ENCODE measurements at regions not wholly inside any gene's neighbourhood (a gene's known extent, or its start where the extent isn't known, plus 50 kb on each side); places are given as distances from the start of the nearest gene placed in this dataset.
"Not testable (repeated sequence)": the region's sequence is repeated elsewhere in the genome, so short reads cannot be mapped to it uniquely, and the experiment has no call there.

DNA sequence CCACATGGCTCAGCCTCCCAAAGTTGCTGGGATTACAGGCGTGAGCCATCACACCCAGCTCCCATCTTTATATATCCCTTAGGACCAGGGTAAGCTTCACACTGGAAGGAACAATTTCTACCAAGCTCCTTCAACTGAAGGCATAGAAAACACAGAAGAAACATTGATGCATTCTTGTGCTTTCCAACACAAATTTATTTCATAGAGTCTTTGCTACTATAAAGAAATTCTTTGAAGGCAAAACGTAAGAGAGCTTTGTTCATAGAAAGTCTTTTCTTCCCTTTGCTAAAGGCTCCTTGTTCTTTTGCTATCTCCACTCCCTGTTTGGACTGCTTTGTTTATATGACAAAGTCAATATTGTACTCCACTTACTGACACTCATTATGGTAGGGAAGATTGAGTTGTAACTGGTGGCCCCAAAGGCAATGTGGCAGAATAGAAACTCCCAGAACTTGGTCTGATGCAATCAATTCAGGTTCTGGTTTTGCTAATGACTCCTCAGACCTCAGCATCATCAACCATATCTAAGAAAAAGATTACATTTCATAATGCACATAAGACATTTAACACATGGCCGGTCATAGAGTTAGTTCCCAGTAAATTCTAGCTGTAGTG, 97.4 kb upstream of the CLINT1 start:
- DNase-seq, result no peak

DNA sequence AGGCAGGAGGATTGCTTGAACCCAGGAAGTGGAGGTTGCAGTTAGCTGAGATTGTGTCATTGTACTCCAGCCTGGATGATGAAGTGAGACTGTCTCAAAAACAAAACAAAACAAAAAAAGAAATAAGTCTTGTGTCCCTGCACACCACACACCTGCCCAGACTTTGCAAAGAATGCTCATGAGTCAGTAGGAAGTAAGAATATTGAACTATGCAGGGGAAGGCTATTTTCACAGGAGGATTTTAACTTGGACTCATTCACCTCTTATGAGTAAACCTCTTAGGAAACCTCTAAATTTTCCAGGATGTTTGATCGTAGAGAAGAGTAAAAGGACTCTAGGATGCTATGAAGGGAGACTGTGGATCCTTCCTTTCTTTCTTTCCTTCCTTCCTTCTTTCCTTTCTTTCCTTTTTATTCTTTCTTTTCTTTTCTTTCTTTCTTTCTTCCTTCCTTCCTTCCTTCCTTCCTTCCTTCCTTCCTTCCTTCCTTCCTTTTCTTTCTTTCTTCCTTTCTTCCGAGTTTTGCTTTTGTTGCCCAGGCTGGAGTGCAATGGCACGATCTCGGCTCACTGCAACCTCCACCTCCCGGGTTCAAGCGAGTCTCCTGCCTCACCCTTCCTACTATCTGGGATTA, 96.7 kb upstream of the CLINT1 start:
- DNase-seq, result no peak

DNA sequence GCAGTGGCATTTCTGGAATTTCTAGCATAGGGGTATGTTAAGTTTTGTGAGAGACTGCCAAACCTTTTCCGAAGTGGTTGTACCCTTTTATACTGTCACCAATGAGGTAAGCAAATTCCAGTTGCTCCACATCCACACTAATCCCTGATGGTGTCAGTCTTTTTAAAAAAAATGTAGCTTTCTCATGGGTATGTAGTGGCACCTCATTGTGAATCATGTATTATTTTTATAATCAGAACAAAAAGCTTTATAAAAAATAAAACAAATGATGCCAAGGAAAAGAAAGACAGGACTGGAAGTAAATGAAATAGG, 93.4 kb upstream of the CLINT1 start:
- no peak for DNase-seq

DNA sequence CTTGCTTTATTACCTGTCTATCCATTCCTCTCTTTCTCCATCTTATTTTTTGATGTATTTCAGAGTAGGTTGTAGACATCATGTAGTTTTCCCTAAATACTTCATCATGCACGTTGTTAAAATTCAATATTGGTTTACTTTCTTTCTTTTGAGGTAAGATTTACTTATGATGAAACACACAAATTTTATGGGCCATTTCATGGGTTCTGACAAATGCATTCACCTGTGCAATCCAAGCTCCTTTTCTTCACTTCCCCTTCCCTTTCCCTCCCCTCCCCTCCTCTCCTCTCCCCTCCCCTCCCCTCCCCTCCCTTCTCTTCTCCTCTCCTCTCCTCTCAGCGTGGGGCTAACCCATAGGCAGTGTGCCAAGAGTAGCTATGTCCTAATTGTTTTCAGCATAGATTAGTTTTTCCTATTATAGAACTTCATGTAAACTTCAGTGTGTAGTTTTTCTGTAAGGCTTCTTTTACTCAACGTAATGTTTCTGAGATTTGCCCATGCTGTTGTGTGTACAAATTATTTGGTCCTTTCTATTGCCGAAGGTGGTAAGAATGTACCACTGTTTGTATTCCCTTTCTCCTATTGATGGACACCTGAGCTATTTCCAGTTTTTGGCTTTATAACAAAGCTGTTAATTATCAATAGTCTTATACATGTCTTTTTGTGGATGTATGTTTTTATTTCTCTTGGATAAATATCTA, 92.9 kb upstream of the CLINT1 start:
- no peak for DNase-seq

DNA sequence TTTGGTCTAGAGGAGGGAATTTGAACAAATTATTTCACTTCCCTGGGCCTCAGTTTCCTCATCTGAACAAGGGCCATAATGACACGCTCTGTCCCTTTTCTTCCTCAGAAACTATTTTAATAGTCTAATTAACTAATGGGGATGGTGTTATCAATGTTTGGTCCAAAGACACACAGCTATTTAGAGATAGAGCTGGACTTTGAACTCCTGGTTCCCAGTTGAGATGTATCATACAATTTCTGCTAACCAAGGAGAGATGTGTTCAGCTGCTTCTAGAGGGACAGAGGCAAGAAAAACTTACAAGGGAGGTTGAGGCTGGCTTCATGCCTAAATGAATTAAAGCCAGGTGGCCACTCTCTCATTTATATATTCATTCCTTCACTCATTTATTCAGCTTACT, 90.6 kb upstream of the CLINT1 start:
- DNase-seq, result no peak

DNA sequence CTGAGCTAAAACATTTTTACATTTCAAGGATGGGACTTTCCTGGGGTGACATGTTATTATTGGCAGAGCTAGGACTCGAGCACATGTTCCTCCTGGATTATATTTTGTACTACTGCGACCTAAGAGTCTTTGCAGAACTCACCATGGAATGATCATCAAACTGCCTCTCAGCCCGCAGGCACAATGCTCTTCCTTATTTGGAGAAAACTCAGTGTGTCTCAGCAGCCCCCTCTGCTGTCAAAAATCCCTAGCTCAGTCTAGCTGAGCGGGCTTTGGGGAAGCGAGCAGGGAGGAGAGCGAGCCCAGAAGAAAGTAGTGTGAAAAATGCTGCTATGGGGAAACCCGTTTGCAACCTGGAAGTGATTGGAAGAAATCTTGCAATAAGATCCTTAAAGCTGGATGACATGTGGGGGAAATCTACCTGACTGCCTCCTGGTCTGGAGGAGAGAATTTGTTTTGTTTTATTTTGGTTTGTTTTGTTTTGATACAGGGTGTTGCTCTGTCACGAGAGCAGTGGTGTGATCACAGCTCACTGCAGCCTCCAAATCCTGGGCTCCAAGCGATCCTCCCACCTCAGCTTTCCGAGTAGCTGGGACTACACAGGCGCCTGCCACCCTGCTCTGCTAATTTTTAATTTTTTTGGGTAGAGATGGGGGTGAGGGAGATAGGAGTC, 89.9 kb upstream of the CLINT1 start:
- peak; percentile 91 for DNase-seq

DNA sequence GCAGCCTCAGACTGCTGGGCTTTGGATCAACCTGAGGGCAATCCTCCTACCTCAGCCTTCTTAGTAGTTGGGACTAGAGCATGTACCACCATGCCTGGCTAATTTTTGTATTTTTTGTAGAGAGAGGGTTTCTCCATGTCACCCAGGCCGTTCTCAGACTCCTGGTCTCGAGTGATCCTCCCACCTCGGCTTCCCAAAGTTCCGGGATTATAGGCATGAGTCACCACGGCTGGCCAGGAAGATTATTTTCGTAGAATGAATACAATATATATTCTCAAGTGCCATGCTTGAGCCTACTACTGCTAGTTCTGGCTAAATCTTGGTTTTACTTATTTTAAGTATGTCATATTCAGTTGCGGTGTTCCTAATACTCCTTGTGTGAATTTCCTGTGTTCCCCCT, 88.2 kb upstream of the CLINT1 start:
- DNase-seq, result no peak

DNA sequence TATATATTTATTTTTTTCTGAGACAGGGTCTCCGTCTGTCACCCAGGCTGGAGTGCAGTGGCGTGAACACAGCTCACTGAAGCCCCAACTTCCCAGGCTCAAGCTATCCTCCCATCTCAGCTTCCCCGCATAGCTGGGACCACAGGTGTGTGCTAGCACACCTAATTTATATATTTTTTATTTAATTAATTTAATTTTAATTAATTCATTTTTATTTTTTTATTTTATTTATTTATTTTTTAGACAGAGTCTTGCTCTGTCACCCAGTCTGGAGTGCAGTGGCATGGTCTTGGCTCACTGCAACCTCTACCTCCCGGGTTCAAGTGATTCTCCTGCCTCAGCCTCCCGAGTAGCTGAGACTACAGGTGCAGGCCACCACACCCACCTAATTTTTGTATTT, 86.9 kb upstream of the CLINT1 start:
- not testable (repeated sequence) for DNase-seq

DNA sequence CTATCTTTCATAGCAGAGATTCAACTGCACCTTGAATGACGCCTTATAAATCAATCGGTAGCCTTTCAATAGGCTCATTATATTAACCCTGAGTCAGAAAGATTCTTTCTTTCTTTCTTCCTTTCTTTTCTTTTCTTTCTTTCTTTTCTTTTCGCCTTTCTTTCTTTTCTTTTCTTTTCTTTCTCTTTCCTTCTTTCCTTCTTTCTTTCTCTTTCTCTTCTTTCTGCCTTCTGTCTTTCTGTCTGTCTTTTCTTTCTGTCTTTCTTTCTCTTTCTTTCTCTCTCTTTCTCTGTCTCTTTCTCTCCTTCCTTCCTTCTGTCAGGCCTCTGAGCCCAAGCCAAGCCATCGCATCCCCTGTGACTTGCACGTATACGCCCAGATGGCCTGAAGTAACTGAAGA, 86.0 kb upstream of the CLINT1 start:
- DNase-seq, result no peak

DNA sequence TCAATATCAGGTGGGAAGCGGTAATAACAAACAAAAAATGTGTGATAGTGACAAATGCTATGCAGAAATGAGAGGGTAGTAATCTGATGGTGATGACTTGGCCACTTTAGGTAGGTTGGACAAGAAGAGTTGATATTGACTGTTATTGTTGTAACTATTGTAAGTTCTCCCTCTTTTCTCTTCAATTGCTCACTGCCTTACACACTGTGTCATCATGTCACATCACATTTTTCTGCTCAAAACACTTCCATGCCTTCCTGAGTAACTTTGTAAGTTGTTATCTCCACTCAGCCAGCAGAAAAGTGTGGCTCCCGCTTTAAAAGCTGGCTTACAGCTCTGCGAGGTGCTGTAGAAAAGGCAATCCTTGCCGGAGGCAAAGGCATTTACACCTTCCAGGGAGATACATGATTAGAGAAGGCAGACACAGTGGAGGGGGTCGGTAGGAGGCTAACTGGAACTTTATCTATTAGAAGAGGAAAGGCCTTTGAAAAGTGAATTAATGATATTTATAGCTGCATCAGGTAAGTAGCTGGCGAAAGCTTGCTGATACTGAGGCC, 85.2 kb upstream of the CLINT1 start:
- DNase-seq, result no peak

DNA sequence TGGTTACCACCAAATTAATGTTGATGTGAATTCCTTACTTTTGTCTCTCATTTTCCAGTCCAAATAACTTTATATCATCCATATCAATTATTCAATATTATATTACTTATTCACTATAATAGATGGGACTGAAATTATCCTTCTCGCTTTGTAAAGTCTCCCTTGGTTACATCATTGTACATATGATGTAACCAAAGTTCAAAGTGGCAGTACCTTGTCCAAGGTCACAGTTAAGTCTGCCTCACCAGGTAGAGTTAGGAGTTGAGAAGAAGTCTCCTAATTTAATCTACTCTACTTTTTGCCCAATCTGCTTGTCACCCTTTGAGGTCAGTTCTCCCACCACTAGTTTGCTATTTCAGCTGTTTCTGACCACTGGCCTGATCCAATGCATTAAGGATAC, 83.7 kb upstream of the CLINT1 start:
- DNase-seq, result no peak

DNA sequence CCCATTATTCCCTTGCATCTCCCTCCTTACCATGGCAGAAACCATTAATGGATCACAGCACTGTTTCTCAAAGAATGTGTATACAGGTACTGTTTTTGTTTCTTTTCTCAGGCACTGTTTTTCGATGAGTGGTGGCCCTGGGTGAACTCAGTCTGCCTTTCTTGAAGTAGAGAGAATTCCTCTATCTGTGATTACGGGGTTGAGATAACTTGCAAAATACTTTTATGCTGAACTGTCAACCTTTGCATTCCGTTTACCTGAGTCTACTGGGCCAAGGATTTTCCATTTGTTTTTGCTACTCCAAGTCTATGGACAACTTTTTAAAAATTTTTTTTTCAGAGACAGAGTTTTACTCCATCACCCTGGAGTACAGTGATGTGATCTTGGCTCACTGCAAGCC, 82.7 kb upstream of the CLINT1 start:
- no peak for DNase-seq

DNA sequence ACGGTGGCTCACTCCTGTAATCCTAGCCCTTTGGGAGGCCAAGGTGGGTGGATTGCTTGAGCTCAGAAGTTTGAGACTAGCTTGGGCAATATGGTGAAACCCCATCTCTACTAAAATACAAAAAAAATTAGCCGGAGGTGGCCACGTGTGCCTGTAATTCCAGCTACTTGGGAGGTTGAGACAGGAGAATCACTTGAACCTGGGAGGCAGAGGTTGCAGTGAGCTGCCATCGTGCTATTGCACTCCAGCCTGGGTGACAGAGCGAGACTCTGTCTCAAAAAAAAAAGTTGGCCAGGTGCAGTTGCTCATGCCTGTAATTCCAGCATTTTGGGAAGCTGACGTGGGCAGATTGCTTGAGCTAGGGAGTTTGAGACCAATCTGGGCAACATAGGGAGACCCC, 79.2 kb upstream of the CLINT1 start:
- not testable (repeated sequence) for DNase-seq

DNA sequence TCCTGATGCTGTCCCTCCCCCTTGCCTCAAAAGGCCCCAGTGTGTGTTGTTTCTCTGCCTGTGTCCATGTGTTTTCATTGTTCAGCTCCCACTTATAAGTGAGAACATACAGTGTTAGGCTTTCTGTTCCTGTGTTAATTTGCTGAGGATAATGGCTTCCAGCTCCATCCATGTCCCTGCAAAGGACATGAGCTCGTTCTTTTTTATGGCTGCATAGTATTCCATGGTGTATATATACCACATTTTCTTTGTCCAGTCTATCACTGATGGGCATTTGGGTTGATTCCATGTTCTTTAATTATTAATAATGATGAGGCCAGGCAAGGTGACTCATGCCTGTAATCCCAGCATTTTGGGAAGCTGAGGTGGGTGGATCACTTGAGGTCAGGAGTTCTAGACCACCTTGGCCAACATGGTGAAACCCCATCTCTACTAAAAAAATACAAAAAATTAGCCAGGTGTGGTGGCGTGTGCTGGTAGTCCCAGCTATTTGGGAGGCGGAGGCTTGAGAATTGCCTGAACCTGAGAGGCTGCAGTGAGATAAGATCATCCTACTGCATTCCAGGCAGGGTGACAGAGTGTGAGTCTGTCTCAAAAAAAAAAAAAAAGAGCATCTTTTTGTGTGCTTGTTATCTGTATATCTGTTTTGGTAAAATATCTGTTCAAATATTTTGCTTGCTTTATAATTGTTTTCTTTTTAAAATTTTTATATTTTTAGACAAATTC, 78.0 kb upstream of the CLINT1 start:
- not testable (repeated sequence) for DNase-seq

DNA sequence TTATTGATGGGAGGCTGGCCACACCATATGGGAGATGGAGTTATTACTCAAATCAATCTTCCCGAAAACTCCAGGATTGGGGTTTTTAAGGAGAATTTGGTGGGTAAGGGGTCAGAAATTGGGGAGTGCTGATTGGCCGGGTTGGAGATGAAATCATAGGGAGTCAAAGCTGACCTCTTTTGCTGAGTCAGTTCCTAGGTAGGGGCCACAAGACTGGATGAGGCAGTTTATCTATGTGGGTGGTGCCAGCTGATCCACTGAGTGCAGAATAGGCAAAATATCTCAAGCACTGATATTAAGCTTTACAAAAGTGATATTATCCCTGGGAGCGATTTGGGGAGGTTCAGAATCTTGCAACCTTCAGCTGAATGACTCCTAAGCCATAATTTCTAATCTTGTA, 75.7 kb upstream of the CLINT1 start:
- DNase-seq, result no peak

DNA sequence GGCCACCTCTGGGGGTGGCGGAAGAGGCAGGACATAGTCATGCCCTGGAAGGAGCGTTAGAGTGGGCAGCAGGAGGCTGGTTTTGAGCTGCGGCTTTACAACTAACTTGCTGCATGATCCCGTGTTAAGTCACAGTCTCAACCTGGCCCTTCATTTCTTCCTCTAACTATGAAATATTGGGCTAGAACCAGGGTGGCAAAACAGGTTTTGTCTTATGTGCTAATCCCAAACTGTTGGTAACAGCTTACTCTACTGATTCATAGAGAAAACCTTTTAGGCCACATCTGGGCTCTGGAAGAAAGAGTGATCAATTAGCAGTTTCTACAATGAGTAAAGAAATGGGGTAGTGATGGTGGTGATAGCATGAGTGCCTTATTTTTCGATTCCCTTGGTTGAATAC, 74.1 kb upstream of the CLINT1 start:
- no peak for DNase-seq

DNA sequence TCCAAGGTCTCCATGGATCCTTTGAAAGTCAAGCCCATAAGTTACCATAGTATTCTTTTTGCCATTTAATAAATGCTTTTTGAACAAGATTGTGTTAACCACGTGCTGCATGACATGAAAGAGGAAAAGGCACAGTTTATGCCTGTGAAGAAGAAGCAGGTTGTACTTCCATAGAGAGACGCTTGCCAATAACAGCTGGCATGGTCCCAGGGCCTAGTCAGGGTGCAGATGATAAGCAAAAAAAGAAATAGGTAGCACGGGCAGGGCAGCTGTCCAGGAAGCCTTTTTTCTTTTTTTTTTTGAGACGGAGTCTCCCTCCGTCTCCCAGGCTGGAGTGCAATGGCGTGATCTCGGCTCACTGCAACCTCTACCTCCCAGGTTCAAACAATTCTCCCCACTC, 71.8 kb upstream of the CLINT1 start:
- DNase-seq, result no peak

DNA sequence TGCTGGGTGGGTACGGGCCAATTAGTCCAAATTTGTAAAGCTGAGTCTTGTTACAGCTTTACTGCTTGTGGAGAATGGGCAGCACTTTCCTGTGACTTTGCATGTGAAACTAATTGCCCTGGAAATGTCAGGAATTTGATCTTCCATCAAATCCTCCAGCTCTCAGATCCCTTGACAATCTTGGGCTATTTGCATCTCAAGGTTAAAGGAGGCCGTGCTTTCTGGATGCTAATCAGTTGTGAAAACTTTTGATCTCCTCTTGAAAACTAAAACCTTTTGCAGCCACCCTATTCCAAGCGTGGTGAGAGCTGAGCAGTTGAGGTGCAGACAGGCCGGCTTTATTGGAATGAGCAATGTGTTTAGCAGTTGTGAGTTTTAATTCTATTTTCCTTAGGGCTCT, 68.0 kb upstream of the CLINT1 start:
- DNase-seq, result no peak

DNA sequence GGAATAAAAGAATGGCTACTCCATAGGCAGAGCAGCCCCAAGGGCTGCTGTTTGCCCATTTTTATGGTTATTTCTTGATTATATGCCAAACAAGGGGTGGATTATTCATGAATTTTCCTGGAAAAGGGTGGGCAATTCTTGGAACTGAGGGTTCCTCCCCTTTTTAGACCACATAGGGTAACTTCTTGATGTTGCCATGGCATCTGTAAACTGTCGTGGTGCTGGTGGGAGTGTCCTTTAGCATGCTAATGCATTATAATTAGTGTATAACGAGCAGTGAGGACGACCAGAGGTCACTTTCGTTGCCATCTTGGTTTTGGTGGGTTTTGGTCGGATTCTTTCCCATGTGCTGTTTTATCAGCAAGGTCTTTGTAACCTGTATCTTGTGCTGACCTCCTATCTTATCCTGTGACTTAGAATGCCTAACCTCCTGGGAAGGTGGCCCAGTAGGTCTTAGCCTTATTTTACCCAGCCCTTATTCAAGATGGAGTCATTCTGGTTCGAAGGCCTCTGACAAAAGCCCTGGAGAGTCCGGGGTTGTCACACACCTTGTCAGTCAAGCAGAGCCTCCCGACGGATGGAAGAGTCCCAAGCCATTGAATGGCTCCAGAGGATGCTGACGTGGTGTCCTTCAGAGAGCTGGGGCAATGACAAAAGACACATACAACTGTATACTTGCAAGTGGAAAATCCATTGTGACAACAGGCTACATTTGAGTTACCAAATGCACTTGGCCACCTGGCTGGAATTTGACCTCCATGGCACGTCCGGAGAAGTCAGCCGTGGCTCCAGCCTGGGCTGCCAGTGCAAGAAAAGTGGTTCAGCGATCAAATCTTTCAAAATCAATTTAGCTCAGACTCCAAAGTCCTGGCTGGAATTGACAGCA, 67.1 kb upstream of the CLINT1 start:
- DNase-seq, result no peak

DNA sequence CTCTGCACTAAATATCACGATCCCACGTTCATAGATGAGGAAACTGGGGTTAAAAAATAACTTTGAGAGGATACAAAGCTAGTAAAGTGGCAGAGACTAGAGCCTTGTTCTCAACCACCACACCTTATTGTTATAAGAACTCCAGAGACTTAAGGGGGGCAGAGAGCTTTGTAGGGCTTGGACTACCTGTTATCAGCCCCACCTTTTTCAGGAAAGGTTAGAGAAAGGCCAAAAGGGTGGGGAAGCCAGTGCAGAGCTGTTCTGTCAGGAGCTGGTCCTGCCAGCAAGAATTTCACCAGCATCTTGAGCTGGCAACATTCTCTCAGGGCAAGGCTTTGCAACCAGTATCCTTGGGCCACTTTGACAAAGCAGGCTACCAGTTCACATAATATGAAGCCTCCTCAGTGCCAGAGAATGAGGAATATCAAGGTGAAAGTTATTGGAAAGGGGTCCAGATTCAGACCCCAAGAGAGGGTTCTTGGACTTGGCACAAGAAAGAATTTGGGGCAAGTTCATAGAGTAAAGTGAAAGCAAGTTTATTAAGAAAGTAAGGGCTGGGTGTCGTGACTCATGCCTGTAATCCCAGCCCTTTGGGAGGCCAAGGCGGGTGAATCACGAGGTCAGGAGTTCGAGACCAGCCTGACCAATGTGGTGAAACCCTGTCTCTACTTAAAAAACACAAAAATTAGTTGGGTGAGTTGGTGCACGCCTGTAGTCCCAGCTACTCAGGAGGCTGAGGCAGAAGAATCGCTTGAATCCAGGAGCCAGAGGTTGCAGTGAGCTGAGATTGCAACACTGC, 66.2 kb upstream of the CLINT1 start:
- DNase-seq, result no peak

DNA sequence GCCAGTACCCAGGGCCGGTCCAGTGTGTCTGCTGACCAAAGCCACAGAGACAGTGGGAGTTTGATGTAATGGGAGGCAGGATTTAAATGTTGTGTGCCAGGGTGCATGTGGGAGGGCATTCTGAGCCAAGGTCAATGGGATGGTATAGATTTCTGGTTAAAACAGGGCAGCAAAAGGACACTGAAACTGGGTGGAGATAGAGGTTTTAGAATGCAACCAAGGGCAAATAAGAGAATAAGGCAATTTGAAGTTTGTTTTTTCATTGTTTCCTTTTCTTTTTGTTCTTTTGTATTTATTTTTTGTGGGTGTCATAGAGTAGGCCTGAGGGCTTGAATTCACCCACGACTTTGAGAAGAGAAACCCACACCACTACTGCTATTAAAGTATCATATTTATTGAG, 65.5 kb upstream of the CLINT1 start:
- DNase-seq, result no peak
